ENCODE measurements at regions not wholly inside any gene's neighbourhood (a gene's known extent, or its start where the extent isn't known, plus 50 kb on each side); places are given as distances from the start of the nearest gene placed in this dataset.

GRCh38 chr3:117926819-117927218 lies 1107.8 kb downstream of the IGSF11 start:
- ATAC-seq (no peak), DNase-seq (ENCODE audit: low spot score) (no peak)
- no peak overlapping the region for H3K27ac Mint-ChIP-seq
- no peak overlapping the region for H3K4me3 ChIP-seq
- no peaks in the 10 kb centered on the region for H4K20me1 ChIP-seq (replicated peaks; ENCODE audit: insufficient read depth)
- peaks cover 7% of the 10 kb centered on the region for H3K4me1 ChIP-seq (ENCODE audit: insufficient read depth)
- TF ChIP-seq EZH2phosphoT487 (IDR thresholded peaks at IDR 0.05; ENCODE audit: unreplicated experiment) (no peak), CTCF (conservative IDR thresholded peaks at IDR 0.05; ENCODE audit: low read depth in 2 of 2) (no peak)
- no peaks in the 10 kb centered on the region for H3K79me2 ChIP-seq (replicated peaks; ENCODE audit: insufficient read depth)
- H3K27me3 Mint-ChIP-seq (ENCODE audit: insufficient read depth, low read depth, poor library complexity): no peaks in the 10 kb centered on the region
- no peak overlapping the region for H3K4me2 ChIP-seq
- H3K4me1 Mint-ChIP-seq: peaks cover 9% of the 10 kb centered on the region; the same call in 2 of the 3 replicates
- H2AFZ ChIP-seq: no peak overlapping the region
- H3K36me3 Mint-ChIP-seq (ENCODE audit: low read depth): no peaks in the 10 kb centered on the region
- no peak overlapping the region for H3K4me3 Mint-ChIP-seq
- H3F3A ChIP-seq (replicated peaks; ENCODE audit: low read depth): no peaks in the 10 kb centered on the region
- no peaks in the 10 kb centered on the region for H3K36me3 ChIP-seq (ENCODE audit: insufficient read depth)
- no peaks in the 10 kb centered on the region for H3K9me2 ChIP-seq (ENCODE audit: insufficient read depth)
- no peak overlapping the region for H3K27ac ChIP-seq (ENCODE audit: low read depth)
- H3K27me3 ChIP-seq (ENCODE audit: insufficient read depth): no peaks in the 10 kb centered on the region
- no peaks in the 10 kb centered on the region for H3K9me3 Mint-ChIP-seq

DNA sequence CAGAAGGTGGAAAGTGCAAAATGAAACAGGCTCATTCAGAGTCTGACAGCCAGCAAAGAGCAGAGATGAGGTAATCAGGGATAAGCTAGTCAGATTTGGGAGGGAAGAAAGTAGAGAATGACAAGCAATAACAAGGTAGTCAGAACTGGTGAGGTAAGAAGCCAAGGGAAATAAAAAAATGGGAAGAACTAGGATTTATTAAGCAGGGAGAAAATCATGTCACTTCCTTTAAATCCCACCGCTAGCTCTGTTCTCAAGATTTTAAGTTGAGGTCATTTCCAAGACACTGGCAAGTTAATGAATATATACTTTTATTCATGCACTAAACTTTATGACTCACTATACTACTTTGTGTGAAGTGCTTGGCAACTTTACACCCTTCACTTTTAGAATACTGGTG lies 1106.8 kb downstream of the IGSF11 start:
- H3K4me1 ChIP-seq (ENCODE audit: insufficient read depth): 0 out of 2 replicates have a peak, but pooled peaks cover under 1% of the 10 kb centered on the region
- no peaks in the 10 kb centered on the region for H4K20me1 ChIP-seq (replicated peaks; ENCODE audit: insufficient read depth)
- no peak overlapping the region for H3K4me3 ChIP-seq
- Mint-ChIP-seq H3K36me3 (ENCODE audit: low read depth) (no peaks in the 10 kb centered on the region), H3K4me3 (no peak overlapping the region), H3K27me3 (ENCODE audit: insufficient read depth, low read depth, poor library complexity) (no peaks in the 10 kb centered on the region), H3K4me1 (no peaks in the 10 kb centered on the region), H3K27ac (no peak overlapping the region), H3K9me3 (no peaks in the 10 kb centered on the region)
- no peaks in the 10 kb centered on the region for H3F3A ChIP-seq (replicated peaks; ENCODE audit: low read depth)
- H3K36me3 ChIP-seq (ENCODE audit: insufficient read depth): no peaks in the 10 kb centered on the region
- H3K27me3 ChIP-seq (ENCODE audit: insufficient read depth): no peaks in the 10 kb centered on the region
- no peak overlapping the region for H3K27ac ChIP-seq (ENCODE audit: low read depth)
- no peak for DNase-seq (ENCODE audit: low spot score)
- no peaks in the 10 kb centered on the region for H3K9me2 ChIP-seq (ENCODE audit: insufficient read depth)
- no peak overlapping the region for H3K4me2 ChIP-seq
- no peaks in the 10 kb centered on the region for H3K79me2 ChIP-seq (replicated peaks; ENCODE audit: insufficient read depth)
- ATAC-seq: no peak
- no peak overlapping the region for H2AFZ ChIP-seq
- no peak for TF ChIP-seq EZH2 (IDR thresholded peaks at IDR 0.05; ENCODE audit: low read depth, unreplicated experiment)
- TF ChIP-seq, protein P1, sequence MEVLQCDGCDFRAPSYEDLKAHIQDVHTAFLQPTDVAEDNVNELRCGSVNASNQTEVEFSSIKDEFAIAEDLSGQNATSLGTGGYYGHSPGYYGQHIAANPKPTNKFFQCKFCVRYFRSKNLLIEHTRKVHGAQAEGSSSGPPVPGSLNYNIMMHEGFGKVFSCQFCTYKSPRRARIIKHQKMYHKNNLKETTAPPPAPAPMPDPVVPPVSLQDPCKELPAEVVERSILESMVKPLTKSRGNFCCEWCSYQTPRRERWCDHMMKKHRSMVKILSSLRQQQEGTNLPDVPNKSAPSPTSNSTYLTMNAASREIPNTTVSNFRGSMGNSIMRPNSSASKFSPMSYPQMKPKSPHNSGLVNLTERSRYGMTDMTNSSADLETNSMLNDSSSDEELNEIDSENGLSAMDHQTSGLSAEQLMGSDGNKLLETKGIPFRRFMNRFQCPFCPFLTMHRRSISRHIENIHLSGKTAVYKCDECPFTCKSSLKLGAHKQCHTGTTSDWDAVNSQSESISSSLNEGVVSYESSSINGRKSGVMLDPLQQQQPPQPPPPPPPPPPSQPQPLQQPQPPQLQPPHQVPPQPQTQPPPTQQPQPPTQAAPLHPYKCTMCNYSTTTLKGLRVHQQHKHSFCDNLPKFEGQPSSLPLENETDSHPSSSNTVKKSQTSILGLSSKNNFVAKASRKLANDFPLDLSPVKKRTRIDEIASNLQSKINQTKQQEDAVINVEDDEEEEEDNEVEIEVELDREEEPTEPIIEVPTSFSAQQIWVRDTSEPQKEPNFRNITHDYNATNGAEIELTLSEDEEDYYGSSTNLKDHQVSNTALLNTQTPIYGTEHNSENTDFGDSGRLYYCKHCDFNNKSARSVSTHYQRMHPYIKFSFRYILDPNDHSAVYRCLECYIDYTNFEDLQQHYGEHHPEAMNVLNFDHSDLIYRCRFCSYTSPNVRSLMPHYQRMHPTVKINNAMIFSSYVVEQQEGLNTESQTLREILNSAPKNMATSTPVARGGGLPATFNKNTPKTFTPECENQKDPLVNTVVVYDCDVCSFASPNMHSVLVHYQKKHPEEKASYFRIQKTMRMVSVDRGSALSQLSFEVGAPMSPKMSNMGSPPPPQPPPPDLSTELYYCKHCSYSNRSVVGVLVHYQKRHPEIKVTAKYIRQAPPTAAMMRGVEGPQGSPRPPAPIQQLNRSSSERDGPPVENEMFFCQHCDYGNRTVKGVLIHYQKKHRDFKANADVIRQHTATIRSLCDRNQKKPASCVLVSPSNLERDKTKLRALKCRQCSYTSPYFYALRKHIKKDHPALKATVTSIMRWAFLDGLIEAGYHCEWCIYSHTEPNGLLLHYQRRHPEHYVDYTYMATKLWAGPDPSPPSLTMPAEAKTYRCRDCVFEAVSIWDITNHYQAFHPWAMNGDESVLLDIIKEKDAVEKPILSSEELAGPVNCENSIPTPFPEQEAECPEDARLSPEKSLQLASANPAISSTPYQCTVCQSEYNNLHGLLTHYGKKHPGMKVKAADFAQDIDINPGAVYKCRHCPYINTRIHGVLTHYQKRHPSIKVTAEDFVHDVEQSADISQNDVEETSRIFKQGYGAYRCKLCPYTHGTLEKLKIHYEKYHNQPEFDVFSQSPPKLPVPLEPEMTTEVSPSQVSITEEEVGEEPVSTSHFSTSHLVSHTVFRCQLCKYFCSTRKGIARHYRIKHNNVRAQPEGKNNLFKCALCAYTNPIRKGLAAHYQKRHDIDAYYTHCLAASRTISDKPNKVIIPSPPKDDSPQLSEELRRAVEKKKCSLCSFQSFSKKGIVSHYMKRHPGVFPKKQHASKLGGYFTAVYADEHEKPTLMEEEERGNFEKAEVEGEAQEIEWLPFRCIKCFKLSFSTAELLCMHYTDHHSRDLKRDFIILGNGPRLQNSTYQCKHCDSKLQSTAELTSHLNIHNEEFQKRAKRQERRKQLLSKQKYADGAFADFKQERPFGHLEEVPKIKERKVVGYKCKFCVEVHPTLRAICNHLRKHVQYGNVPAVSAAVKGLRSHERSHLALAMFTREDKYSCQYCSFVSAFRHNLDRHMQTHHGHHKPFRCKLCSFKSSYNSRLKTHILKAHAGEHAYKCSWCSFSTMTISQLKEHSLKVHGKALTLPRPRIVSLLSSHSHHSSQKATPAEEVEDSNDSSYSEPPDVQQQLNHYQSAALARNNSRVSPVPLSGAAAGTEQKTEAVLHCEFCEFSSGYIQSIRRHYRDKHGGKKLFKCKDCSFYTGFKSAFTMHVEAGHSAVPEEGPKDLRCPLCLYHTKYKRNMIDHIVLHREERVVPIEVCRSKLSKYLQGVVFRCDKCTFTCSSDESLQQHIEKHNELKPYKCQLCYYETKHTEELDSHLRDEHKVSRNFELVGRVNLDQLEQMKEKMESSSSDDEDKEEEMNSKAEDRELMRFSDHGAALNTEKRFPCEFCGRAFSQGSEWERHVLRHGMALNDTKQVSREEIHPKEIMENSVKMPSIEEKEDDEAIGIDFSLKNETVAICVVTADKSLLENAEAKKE (CRISPR knock-in tag; IDR thresholded peaks at IDR 0.05): no peak
- no peak for TF ChIP-seq CREB1 (CRISPR knock-in tag; IDR thresholded peaks at IDR 0.05; ENCODE audit: low read depth)
- no peak for TF ChIP-seq EZH2phosphoT487 (IDR thresholded peaks at IDR 0.05; ENCODE audit: unreplicated experiment)
- no peak for TF ChIP-seq STAT1 (IDR thresholded peaks at IDR 0.05; ENCODE audit: unreplicated experiment)
- TF ChIP-seq ZNF114 (CRISPR knock-in tag; IDR thresholded peaks at IDR 0.05): no peak
- TF ChIP-seq POLR2AphosphoS5 (IDR thresholded peaks at IDR 0.05; ENCODE audit: low read depth): no peak
- TF ChIP-seq ETS1 (IDR thresholded peaks at IDR 0.05): no peak
- TF ChIP-seq NANOG (IDR thresholded peaks at IDR 0.05; ENCODE audit: borderline replicate concordance): no peak
- TF ChIP-seq CTCF (conservative IDR thresholded peaks at IDR 0.05; ENCODE audit: low read depth in 2 of 2): no peak

Data from GM23338 (cell line).